Right atrium auricular region (tissue), 2 donors: ENCODE measurements at regions not wholly inside any gene's neighbourhood (a gene's known extent, or its start where the extent isn't known, plus 50 kb on each side); places are given as distances from the start of the nearest gene placed in this dataset.

Experiments
- DNase-seq: peaks from one replicate; pipeline ENCODE4 v3.0.0-alpha.2; 2019; ENCODE audit warnings: low spot score
- H3K27ac ChIP-seq, 2 donors: fragments of 200-600 bp; sonication (generic); 1 replicate in 1 of 2; 2 replicates in 1 of 2; pipeline ENCODE4 v1.5.1; 2016 to 2019
- H3K27me3 ChIP-seq, 2 donors: fragments of 200-600 bp; sonication (generic); one replicate each; pipeline versions ENCODE4 v1.5.1 to v1.6.0; 2017 to 2019
- H3K36me3 ChIP-seq: fragments of 200-600 bp; sonication (generic); one replicate; pipeline ENCODE4 v1.5.1; 2016
- H3K4me1 ChIP-seq, 2 donors: fragments of 200-600 bp; sonication (generic); one replicate each; pipeline versions ENCODE4 v1.5.1 to v1.6.0; 2017 to 2019
- H3K4me3 ChIP-seq, 2 donors: fragments of 200-600 bp; sonication (generic); 1 replicate in 1 of 2; 2 replicates in 1 of 2; pipeline ENCODE4 v1.5.1; 2017 to 2019; ENCODE audit warnings: mild to moderate bottlenecking in 1 of 2, moderate library complexity in 1 of 2
- H3K9me3 ChIP-seq, 2 donors: fragments of 200-600 bp; sonication (generic); one replicate each; pipeline ENCODE4 v1.5.1; 2019
- TF ChIP-seq, protein P1 (sequence below), 2 donors: fragments of 200-600 bp; sonication (generic); IDR thresholded peaks; one replicate each; pipeline ENCODE4 v1.5.1; 2019; ENCODE audit warnings: antibody characterized with exemption in 2 of 2

- Histone ChIP-seq H3K27ac (no peak overlapping the region), H3K4me1 (no peaks in the 10 kb centered on the region), H3K36me3 (no peaks in the 10 kb centered on the region), H3K27me3 (no peaks in the 10 kb centered on the region), H3K9me3 (peaks cover 0 to 12% of the 10 kb centered on the region in 2 donors), H3K4me3 (no peak overlapping the region)
- no peak for DNase-seq
- TF ChIP-seq, protein P1, sequence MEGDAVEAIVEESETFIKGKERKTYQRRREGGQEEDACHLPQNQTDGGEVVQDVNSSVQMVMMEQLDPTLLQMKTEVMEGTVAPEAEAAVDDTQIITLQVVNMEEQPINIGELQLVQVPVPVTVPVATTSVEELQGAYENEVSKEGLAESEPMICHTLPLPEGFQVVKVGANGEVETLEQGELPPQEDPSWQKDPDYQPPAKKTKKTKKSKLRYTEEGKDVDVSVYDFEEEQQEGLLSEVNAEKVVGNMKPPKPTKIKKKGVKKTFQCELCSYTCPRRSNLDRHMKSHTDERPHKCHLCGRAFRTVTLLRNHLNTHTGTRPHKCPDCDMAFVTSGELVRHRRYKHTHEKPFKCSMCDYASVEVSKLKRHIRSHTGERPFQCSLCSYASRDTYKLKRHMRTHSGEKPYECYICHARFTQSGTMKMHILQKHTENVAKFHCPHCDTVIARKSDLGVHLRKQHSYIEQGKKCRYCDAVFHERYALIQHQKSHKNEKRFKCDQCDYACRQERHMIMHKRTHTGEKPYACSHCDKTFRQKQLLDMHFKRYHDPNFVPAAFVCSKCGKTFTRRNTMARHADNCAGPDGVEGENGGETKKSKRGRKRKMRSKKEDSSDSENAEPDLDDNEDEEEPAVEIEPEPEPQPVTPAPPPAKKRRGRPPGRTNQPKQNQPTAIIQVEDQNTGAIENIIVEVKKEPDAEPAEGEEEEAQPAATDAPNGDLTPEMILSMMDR (IDR thresholded peaks at IDR 0.05), result no peak
These were observed 99.0 kb upstream of the LGSN start for GRCh38 chr6:63418741-63419140.

DNA sequence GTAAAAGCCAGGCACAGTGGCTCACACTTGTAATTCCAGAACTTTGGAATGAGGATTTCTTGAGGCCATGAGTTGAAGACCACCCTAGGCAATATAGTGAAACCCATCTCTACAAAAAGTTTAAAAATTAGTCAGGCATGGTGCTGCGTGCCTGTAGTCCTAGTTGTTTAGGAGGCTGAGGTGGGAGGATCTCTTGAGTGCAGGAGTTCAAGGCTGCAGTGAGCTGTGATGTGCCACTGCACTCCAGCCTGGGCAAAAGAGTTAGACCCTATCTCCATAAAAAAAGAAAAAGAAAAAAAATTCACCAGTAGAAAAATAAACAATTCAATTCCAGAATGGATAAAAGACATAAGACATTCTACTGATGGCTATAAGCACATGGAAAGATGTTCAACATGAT lies 104.9 kb upstream of the LGSN start:
- H3K27me3 ChIP-seq, result no peaks in the 10 kb centered on the region
- peaks cover 0 to 12% of the 10 kb centered on the region in 2 donors for H3K9me3 ChIP-seq
- no peaks in the 10 kb centered on the region for H3K4me1 ChIP-seq
- no peak overlapping the region for H3K27ac ChIP-seq
- TF ChIP-seq, protein P1 (IDR thresholded peaks at IDR 0.05), result no peak
- H3K36me3 ChIP-seq, result no peaks in the 10 kb centered on the region
- H3K4me3 ChIP-seq, result no peak overlapping the region
- DNase-seq, result no peak

GRCh38 chr6:63425493-63425892 lies 105.7 kb upstream of the LGSN start:
- TF ChIP-seq, protein P1 (IDR thresholded peaks at IDR 0.05), result no peak
- H3K27ac ChIP-seq, result no peak overlapping the region
- DNase-seq, result no peak

GRCh38 chr6:63426844-63427243 lies 107.1 kb upstream of the LGSN start:
- TF ChIP-seq, protein P1 (IDR thresholded peaks at IDR 0.05), result no peak
- H3K4me1 ChIP-seq, result no peaks in the 10 kb centered on the region
- no peak overlapping the region for H3K27ac ChIP-seq
- no peak overlapping the region for H3K4me3 ChIP-seq
- H3K27me3 ChIP-seq, result no peaks in the 10 kb centered on the region
- peaks cover 0 to 6% of the 10 kb centered on the region in 2 donors for H3K9me3 ChIP-seq
- H3K36me3 ChIP-seq, result no peaks in the 10 kb centered on the region
- no peak for DNase-seq

More at GRCh38 chr6:63425493-63425892, 105.7 kb upstream of the LGSN start:
- Histone ChIP-seq H3K4me1 (no peaks in the 10 kb centered on the region), H3K9me3 (peaks cover 0 to 12% of the 10 kb centered on the region in 2 donors), H3K4me3 (no peak overlapping the region), H3K27me3 (no peaks in the 10 kb centered on the region), H3K36me3 (no peaks in the 10 kb centered on the region)

- Histone ChIP-seq H3K27ac (no peak overlapping the region), H3K36me3 (no peaks in the 10 kb centered on the region), H3K4me1 (no peaks in the 10 kb centered on the region), H3K9me3 (no peaks in the 10 kb centered on the region), H3K4me3 (no peak overlapping the region), H3K27me3 (no peaks in the 10 kb centered on the region)
- TF ChIP-seq, protein P1 (IDR thresholded peaks at IDR 0.05), result no peak
- no peak for DNase-seq
These were observed 108.2 kb upstream of the LGSN start for GRCh38 chr6:63427951-63428350.

DNA sequence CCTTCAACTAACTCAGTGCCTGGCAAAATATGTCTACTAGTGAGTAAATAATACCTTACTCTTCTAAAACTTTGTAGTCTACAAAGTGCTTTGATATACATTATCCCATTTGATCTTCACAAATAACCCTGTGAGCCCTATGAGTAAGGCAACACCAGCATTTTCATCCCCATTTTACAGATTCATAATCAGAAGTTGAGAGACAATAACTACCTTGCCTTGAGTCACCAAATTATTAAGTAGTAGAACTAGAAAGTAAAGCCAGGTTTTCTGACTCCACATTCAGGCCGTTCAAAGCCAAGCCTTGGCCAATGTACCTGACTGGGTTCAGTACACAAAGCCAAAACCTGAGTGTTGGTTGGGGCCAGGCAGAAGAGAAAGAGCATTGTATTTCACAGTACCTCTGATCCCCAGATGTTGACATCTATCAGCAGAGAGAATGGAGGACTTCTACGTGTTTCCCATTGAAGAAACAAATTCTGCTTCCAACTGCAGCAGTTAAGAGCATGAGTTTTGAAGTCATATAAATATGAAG lies 111.3 kb upstream of the LGSN start:
- TF ChIP-seq, protein P1 (IDR thresholded peaks at IDR 0.05), result no peak
- H3K4me1 ChIP-seq, result no peaks in the 10 kb centered on the region
- no peak overlapping the region for H3K27ac ChIP-seq
- H3K36me3 ChIP-seq, result no peaks in the 10 kb centered on the region
- no peaks in the 10 kb centered on the region for H3K27me3 ChIP-seq
- no peak overlapping the region for H3K4me3 ChIP-seq
- DNase-seq, result no peak
- H3K9me3 ChIP-seq, result no peaks in the 10 kb centered on the region
